ENCODE measurements at regions not wholly inside any gene's neighbourhood (a gene's known extent, or its start where the extent isn't known, plus 50 kb on each side); places are given as distances from the start of the nearest gene placed in this dataset.
A peak's percentile ranks its signal among the peaks of the same experiment; 100 is the strongest.

DNA sequence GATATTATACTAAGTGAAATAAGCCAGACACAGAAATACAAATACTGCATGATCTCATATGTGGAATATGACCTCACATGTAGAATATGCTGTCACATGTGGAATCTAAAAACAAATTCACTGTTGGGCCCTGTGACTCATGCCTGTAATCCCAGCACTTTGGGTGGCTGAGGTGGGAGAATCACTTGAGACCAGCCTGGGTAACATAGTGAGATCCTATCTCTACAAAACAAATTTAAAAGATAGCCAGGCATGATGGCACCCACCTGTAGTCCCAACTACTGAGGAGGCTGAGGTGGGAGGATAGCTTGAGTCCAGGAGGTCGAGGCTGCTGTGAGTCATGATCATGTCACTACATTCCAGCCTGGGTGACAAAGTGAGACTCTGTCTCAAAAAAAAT is 160.3 kb downstream of the PTEN start:
- no peak for DNase-seq

DNA sequence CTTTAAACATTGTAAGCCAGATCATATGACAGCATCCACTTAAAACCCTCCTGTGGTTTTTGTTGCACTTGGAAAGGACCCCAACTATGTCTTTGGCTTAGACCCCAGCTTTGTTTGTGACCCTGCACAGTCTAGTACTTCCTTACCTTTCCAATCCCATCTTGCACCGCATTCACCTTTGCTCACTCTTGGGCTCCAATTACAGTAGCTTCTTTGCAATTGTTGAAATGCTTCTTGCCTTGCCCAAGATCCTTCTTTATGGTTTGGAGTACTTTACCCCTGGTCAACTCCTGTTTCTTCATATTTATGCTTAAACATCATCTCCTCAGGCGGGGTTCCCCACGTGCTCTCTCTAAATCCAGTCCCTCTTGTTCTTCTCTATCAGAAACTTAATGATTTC is 162.6 kb downstream of the PTEN start:
- no peak for DNase-seq

GRCh38 chr10:88027570-88027969 is 164.1 kb downstream of the PTEN start:
- DNase-seq, result no peak

- DNase-seq, result no peak
Measured at GRCh38 chr10:88028072-88028471, 164.6 kb downstream of the PTEN start.

DNA sequence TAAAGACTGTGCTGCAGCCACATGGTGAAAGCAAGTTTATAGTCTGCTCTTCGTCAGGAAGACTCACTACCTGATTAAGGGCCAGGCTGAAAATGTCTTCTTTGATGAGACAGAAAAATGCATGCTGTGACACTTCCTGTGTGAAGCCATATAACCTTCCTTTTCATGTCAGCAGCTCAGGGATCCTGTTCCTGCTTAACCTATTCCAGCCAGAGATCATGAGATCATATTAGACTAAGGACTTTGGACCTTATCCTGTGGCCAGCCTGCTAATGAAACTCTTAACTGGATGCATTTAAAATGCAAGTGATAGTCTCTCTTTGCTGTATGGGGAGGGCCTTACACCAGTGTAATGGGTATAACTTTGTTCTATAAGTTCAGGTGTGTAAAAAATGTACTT is 165.2 kb downstream of the PTEN start:
- peak in 1 of 5 experiments; percentile 1 for DNase-seq

- no peak for DNase-seq
Measured at GRCh38 chr10:88032566-88032965, 169.1 kb downstream of the PTEN start.

GRCh38 chr10:88033385-88033784 is 170.0 kb downstream of the PTEN start:
- DNase-seq, result no peak

DNA sequence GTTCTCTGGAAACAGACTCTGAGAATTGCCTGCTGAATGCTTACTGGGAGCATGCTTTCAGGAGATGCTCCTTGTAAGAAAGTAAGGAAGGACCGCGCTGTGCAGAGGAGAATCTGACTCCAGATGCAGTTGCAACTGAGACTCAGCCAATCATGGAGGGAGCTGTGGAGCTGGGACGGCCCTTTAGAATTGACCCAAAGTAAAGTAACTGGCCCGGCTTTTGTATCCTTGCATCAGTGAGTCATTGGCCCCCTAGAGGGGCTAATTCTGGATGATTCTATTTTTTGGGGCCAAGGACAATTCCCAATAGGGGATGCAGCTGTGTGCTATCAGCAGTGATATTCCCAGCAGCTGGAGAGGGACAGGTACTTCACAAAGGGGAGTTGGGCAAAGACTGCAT is 170.4 kb downstream of the PTEN start:
- DNase-seq, result no peak

DNA sequence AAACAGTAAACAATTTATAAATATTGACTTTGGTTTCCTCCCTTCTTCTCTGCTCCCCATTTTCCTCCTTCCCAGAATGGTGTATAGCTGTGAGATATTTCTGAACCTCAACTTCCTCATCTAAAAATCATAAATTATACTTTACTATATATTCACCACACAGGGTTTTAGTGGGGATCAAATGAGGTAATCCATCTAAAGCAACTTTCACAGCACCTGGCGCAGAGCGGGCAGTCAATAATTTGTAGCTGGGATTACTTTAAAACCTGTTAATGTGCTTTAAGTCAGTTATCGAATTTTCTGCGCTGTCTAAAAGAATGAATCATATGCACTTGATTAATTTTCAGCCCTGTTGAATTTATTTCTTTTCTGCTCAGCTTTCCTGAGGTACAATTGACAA is 172.7 kb downstream of the PTEN start:
- DNase-seq, result no peak

DNA sequence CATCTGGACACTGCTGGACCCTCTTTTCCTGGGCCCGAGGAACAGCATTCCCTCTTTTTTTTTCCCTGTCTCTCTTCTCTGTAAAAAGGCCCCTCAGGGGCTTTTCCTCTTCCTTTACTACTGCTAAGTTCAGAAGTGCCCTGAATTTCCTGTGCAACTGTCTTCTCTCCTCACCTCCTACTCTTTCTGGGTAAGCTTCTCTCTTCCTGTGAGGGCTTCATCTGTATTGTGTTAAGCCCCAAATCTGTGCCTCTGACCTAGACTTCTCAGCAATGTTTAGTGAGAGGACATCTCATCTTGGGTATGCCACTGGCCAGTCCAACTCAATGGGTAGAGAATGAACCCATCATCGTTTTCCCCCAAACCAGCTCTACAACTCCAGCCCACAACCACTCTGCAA is 174.2 kb downstream of the PTEN start:
- DNase-seq, result no peak

GRCh38 chr10:88038268-88038667 is 174.8 kb downstream of the PTEN start:
- DNase-seq, result no peak

- no peak for DNase-seq
Measured at GRCh38 chr10:88039496-88040200, 176.2 kb downstream of the PTEN start.

GRCh38 chr10:88041243-88042159 is 178.1 kb downstream of the PTEN start:
- no peak for DNase-seq

- DNase-seq, result no peak
Measured at GRCh38 chr10:88042160-88043100, 179.0 kb downstream of the PTEN start.

- no peak for DNase-seq
Measured at GRCh38 chr10:88045096-88045495, 181.7 kb downstream of the PTEN start.

DNA sequence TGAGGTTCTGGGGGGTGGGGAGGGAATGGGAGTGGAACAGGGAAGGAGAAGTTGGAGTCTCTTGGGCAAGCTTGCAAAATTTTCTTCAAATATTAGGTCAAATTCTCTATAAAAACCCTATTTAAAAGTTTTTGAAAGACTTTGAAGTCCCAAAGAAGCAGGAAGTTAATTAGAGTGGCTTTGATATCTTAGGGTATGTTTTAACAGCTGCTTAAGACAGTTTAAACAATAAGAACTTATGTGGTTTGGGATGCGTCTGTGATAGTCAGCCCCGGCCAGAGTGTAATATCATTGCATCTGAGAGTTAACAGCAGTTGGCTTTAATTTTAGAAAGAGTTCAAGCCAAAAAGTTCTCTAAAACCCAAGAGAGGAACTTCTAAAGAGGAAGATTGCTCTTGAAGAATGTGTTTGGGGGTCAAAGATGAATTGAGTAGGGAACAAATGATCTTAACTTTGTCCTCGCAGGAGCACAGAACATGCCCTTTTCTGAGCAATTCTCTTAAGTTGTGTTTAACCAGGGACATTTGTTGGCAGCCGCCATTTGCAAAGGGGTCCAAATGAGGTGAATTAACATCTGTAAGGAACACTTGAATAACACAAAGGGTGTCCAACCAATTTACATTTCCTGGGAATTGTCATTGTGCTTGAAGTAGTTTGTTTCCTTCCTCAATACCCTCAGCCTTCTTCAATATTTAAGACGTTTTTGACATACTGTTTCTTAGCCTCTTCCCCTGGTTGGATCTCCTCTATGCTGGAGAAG is 182.4 kb downstream of the PTEN start:
- DNase-seq, result no peak

DNA sequence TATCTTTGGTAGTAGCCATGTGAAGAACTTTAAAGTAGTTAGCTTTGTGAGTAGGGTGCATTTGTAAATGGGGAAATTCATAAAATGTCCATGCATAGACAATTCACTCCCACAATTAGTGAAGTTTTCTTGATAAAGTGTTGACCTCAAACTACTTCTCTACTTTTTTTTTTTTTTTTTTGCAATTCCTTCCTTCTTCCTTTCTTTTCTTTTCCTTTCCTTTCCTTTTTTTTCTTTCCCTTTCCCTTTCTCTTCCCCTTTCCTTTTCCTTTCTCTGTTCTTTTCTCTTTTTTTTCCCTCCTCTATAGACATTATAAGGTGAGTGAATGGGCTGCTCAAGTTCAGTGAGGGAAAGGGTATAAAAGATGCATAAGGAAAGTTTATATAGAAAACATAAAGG is 184.2 kb downstream of the PTEN start:
- no peak for DNase-seq

GRCh38 chr10:88048312-88048711 is 184.9 kb downstream of the PTEN start:
- no peak for DNase-seq

GRCh38 chr10:88049204-88049603 is 185.8 kb downstream of the PTEN start:
- no peak for DNase-seq

GRCh38 chr10:88057720-88058119 is 194.3 kb downstream of the PTEN start:
- no peak for DNase-seq

GRCh38 chr10:88058750-88059149 is 195.3 kb downstream of the PTEN start:
- no peak for DNase-seq

GRCh38 chr10:88059190-88059589 is 195.8 kb downstream of the PTEN start:
- DNase-seq, result no peak

Measured in T-helper 2 cell (primary cell).